Stomach (tissue), 4 donors: ENCODE measurements at regions not wholly inside any gene's neighbourhood (a gene's known extent, or its start where the extent isn't known, plus 50 kb on each side); places are given as distances from the start of the nearest gene placed in this dataset.

Source experiments
- CTCF ChIP-seq, 7 experiments: fragments of 450-650 bp in 4 of 7; fragments of 200-600 bp in 3 of 7; sonication (generic) in 3 of 7; IDR thresholded peaks; one replicate each; pipeline ENCODE4 v1.5.1; 2016 to 2019; ENCODE audit warnings: antibody characterized with exemption in 7 of 7, control low read depth in 2 of 7, mild to moderate bottlenecking in 1 of 7
- EP300 ChIP-seq: sonication (generic); formaldehyde crosslinking; IDR thresholded peaks from one replicate; pipeline ENCODE4 v1.6.1; 2017; ENCODE audit warnings: antibody characterized with exemption

GRCh38 chr2:37476411-37476810 is 132.0 kb downstream of the QPCT start:
- TF ChIP-seq CTCF (IDR thresholded peaks at IDR 0.05), result no peak
- TF ChIP-seq EP300, result no peak
